ENCODE measurements at regions not wholly inside any gene's neighbourhood (a gene's known extent, or its start where the extent isn't known, plus 50 kb on each side); places are given as distances from the start of the nearest gene placed in this dataset.

DNA sequence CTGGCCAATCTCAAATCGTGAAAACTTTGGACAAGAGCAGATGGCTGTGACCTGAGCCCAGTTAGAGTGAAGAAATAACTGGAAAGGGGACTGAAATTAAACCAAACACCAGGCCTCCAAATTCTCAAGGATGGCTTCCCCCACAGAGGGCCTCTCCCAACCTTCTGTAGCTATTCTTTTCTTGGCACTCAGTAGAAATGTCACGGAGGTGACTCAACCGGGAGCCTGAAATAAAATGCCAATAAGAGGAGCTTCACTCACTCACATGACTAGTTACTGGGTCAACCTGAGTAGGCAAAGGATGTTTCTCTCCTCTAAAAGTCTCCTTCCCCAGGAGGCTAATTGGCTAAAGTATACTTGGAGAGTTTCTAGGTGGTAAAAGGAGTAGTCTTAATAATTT lies 230.7 kb downstream of the MAF start:
- TF ChIP-seq EP300 (conservative IDR thresholded peaks at IDR 0.05; ENCODE audit: poor library complexity, severe bottlenecking) (no peak), TAF1 (IDR thresholded peaks at IDR 0.05; ENCODE audit: low read depth) (no peak), EZH2 (IDR thresholded peaks at IDR 0.05; ENCODE audit: borderline replicate concordance, insufficient read depth, low read length, poor library complexity, severe bottlenecking) (no peak), POLR2AphosphoS5 (IDR thresholded peaks at IDR 0.05) (no peak), SMC3 (conservative IDR thresholded peaks at IDR 0.05; ENCODE audit: poor library complexity) (no peak), RAD21 (conservative IDR thresholded peaks at IDR 0.05) (no peak)
- TF ChIP-seq, protein P1, sequence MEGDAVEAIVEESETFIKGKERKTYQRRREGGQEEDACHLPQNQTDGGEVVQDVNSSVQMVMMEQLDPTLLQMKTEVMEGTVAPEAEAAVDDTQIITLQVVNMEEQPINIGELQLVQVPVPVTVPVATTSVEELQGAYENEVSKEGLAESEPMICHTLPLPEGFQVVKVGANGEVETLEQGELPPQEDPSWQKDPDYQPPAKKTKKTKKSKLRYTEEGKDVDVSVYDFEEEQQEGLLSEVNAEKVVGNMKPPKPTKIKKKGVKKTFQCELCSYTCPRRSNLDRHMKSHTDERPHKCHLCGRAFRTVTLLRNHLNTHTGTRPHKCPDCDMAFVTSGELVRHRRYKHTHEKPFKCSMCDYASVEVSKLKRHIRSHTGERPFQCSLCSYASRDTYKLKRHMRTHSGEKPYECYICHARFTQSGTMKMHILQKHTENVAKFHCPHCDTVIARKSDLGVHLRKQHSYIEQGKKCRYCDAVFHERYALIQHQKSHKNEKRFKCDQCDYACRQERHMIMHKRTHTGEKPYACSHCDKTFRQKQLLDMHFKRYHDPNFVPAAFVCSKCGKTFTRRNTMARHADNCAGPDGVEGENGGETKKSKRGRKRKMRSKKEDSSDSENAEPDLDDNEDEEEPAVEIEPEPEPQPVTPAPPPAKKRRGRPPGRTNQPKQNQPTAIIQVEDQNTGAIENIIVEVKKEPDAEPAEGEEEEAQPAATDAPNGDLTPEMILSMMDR (IDR thresholded peaks at IDR 0.05; ENCODE audit: poor library complexity, severe bottlenecking) = no peak
- TF ChIP-seq, protein P2, sequence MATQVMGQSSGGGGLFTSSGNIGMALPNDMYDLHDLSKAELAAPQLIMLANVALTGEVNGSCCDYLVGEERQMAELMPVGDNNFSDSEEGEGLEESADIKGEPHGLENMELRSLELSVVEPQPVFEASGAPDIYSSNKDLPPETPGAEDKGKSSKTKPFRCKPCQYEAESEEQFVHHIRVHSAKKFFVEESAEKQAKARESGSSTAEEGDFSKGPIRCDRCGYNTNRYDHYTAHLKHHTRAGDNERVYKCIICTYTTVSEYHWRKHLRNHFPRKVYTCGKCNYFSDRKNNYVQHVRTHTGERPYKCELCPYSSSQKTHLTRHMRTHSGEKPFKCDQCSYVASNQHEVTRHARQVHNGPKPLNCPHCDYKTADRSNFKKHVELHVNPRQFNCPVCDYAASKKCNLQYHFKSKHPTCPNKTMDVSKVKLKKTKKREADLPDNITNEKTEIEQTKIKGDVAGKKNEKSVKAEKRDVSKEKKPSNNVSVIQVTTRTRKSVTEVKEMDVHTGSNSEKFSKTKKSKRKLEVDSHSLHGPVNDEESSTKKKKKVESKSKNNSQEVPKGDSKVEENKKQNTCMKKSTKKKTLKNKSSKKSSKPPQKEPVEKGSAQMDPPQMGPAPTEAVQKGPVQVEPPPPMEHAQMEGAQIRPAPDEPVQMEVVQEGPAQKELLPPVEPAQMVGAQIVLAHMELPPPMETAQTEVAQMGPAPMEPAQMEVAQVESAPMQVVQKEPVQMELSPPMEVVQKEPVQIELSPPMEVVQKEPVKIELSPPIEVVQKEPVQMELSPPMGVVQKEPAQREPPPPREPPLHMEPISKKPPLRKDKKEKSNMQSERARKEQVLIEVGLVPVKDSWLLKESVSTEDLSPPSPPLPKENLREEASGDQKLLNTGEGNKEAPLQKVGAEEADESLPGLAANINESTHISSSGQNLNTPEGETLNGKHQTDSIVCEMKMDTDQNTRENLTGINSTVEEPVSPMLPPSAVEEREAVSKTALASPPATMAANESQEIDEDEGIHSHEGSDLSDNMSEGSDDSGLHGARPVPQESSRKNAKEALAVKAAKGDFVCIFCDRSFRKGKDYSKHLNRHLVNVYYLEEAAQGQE (IDR thresholded peaks at IDR 0.05; ENCODE audit: borderline replicate concordance) = no peak

Measured in neural cell (in vitro differentiated cells).